ENCODE measurements at regions not wholly inside any gene's neighbourhood (a gene's known extent, or its start where the extent isn't known, plus 50 kb on each side); places are given as distances from the start of the nearest gene placed in this dataset.
"Not testable (repeated sequence)": the region's sequence is repeated elsewhere in the genome, so short reads cannot be mapped to it uniquely, and the experiment has no call there.

- DNase-seq (ENCODE audit: low read depth in 2 of 3, low spot score in 2 of 3) = not testable (repeated sequence)
These were observed 124.9 kb upstream of the CCDC180 start for GRCh38 chr9:97182532-97182931.

- DNase-seq (ENCODE audit: low read depth in 2 of 3, low spot score in 2 of 3) = no peak
These were observed 127.8 kb upstream of the CCDC180 start for GRCh38 chr9:97179616-97180015.

- DNase-seq (ENCODE audit: low read depth in 2 of 3, low spot score in 2 of 3) = no peak
These were observed 131.3 kb upstream of the CCDC180 start for GRCh38 chr9:97176206-97176605.

- DNase-seq (ENCODE audit: low read depth in 2 of 3, low spot score in 2 of 3) = not testable (repeated sequence)
These were observed 129.2 kb upstream of the CTSV start for GRCh38 chr9:97168174-97168573.

GRCh38 chr9:97166496-97167138 is 127.7 kb upstream of the CTSV start:
- not testable (repeated sequence) for DNase-seq (ENCODE audit: low read depth in 2 of 3, low spot score in 2 of 3)

- DNase-seq (ENCODE audit: low read depth in 2 of 3, low spot score in 2 of 3) = no peak
These were observed 121.3 kb upstream of the CTSV start for GRCh38 chr9:97160255-97160654.

GRCh38 chr9:97158722-97159121 is 119.8 kb upstream of the CTSV start:
- not testable (repeated sequence) for DNase-seq (ENCODE audit: low read depth in 2 of 3, low spot score in 2 of 3)

- not testable (repeated sequence) for DNase-seq (ENCODE audit: low read depth in 2 of 3, low spot score in 2 of 3)
These were observed 116.5 kb upstream of the CTSV start for GRCh38 chr9:97155441-97155840.

- DNase-seq (ENCODE audit: low read depth in 2 of 3, low spot score in 2 of 3) = no peak
These were observed 115.0 kb upstream of the CTSV start for GRCh38 chr9:97153967-97154366.

GRCh38 chr9:97153160-97153559 is 114.2 kb upstream of the CTSV start:
- not testable (repeated sequence) for DNase-seq (ENCODE audit: low read depth in 2 of 3, low spot score in 2 of 3)

- not testable (repeated sequence) for DNase-seq (ENCODE audit: low read depth in 2 of 3, low spot score in 2 of 3)
These were observed 111.5 kb upstream of the CTSV start for GRCh38 chr9:97150471-97150870.

GRCh38 chr9:97148428-97148827 is 109.5 kb upstream of the CTSV start:
- not testable (repeated sequence) for DNase-seq (ENCODE audit: low read depth in 2 of 3, low spot score in 2 of 3)

- peak in 2 of 3 donors; percentile 26 to 43 for DNase-seq (ENCODE audit: low read depth in 2 of 3, low spot score in 2 of 3)
These were observed 106.7 kb upstream of the CTSV start for GRCh38 chr9:97145680-97146079.

- no peak for DNase-seq (ENCODE audit: low read depth in 2 of 3, low spot score in 2 of 3)
These were observed 101.6 kb upstream of the CTSV start for GRCh38 chr9:97140566-97140965.

- peak in 2 of 3 donors; percentile 5 to 28 for DNase-seq (ENCODE audit: low read depth in 2 of 3, low spot score in 2 of 3)
These were observed 97.5 kb upstream of the CTSV start for GRCh38 chr9:97136421-97136820.

- DNase-seq (ENCODE audit: low read depth in 2 of 3, low spot score in 2 of 3) = not testable (repeated sequence)
These were observed 95.0 kb upstream of the CTSV start for GRCh38 chr9:97133966-97134365.

GRCh38 chr9:97132865-97133264 is 93.9 kb upstream of the CTSV start:
- no peak for DNase-seq (ENCODE audit: low read depth in 2 of 3, low spot score in 2 of 3)

- not testable (repeated sequence) for DNase-seq (ENCODE audit: low read depth in 2 of 3, low spot score in 2 of 3)
These were observed 91.9 kb upstream of the CTSV start for GRCh38 chr9:97130864-97131263.

GRCh38 chr9:97130387-97130786 is 91.4 kb upstream of the CTSV start:
- DNase-seq (ENCODE audit: low read depth in 2 of 3, low spot score in 2 of 3) = not testable (repeated sequence)

GRCh38 chr9:97128919-97129318 is 90.0 kb upstream of the CTSV start:
- DNase-seq (ENCODE audit: low read depth in 2 of 3, low spot score in 2 of 3) = no peak

- DNase-seq (ENCODE audit: low read depth in 2 of 3, low spot score in 2 of 3) = no peak
These were observed 85.3 kb upstream of the CTSV start for GRCh38 chr9:97124256-97124655.

GRCh38 chr9:97110696-97111095 is 71.8 kb upstream of the CTSV start:
- DNase-seq (ENCODE audit: low read depth in 2 of 3, low spot score in 2 of 3) = no peak

Measured in hematopoietic multipotent progenitor cell (in vitro differentiated cells).